HepG2 (cell line): ENCODE measurements at regions not wholly inside any gene's neighbourhood (a gene's known extent, or its start where the extent isn't known, plus 50 kb on each side); places are given as distances from the start of the nearest gene placed in this dataset.

Experiments used
- EZH2 ChIP-seq: conservative IDR thresholded peaks from 2 replicates; pipeline ENCODE4 v1.6.1; 2012; ENCODE audit warnings: mild to moderate bottlenecking, low read depth, low read length, moderate library complexity
- JUNB ChIP-seq: sonication (generic); formaldehyde crosslinking; IDR thresholded peaks from 2 replicates; pipeline ENCODE4 v1.8.0; 2022; ENCODE audit warnings: missing genetic modification reagents, mild to moderate bottlenecking, borderline replicate concordance
- KDM4B ChIP-seq: sonication (generic); formaldehyde crosslinking; IDR thresholded peaks from 2 replicates; pipeline ENCODE4 v1.4.0; 2020; ENCODE audit warnings: missing genetic modification reagents
- TF ChIP-seq, protein P1 (sequence below), 2 experiments: fragments of 450-650 bp in 1 of 2; sonication (generic) in 1 of 2; formaldehyde crosslinking; IDR thresholded peaks; 2 replicates each; pipeline versions ENCODE4 v1.5.0 to v1.8.0; 2020 to 2022; ENCODE audit warnings: mild to moderate bottlenecking in 1 of 2, missing genetic modification reagents in 1 of 2
- TF ChIP-seq, protein P2 (sequence below): sonication (generic); formaldehyde crosslinking; IDR thresholded peaks from 2 replicates; pipeline ENCODE4 v1.4.0; 2020; ENCODE audit warnings: mild to moderate bottlenecking, missing genetic modification reagents
- TF ChIP-seq, protein P3 (sequence below): sonication (generic); formaldehyde crosslinking; IDR thresholded peaks from 2 replicates; pipeline ENCODE4 v1.4.0; 2020; ENCODE audit warnings: mild to moderate bottlenecking, missing genetic modification reagents
- TF ChIP-seq, protein P4 (sequence below): sonication (generic); formaldehyde crosslinking; IDR thresholded peaks from 2 replicates; pipeline ENCODE4 v1.4.0; 2020; ENCODE audit warnings: missing genetic modification reagents

DNA sequence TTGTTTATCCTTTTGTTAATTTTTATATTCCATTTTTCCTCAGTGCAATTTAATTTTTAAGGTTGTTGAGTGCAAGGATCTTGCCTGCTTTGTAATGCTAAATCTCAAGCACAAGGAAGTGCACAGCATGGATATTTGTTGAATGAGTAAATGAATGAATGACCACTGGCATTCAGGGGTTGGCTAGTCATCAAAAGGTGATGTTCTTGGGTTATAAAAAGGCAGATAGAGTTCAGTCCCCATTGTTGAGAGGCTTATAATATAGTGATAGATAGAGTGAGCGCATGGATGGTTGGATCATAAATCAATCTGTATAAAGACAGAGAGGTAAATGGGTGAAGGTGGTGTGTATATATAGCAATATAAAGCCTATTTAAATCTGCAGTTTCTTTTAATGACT is 193.2 kb upstream of the KLF6 start (continued):
- TF ChIP-seq, protein P1, sequence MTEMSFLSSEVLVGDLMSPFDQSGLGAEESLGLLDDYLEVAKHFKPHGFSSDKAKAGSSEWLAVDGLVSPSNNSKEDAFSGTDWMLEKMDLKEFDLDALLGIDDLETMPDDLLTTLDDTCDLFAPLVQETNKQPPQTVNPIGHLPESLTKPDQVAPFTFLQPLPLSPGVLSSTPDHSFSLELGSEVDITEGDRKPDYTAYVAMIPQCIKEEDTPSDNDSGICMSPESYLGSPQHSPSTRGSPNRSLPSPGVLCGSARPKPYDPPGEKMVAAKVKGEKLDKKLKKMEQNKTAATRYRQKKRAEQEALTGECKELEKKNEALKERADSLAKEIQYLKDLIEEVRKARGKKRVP (CRISPR knock-in tag; IDR thresholded peaks at IDR 0.05) = no peak
- TF ChIP-seq, protein P2, sequence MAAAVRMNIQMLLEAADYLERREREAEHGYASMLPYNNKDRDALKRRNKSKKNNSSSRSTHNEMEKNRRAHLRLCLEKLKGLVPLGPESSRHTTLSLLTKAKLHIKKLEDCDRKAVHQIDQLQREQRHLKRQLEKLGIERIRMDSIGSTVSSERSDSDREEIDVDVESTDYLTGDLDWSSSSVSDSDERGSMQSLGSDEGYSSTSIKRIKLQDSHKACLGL (CRISPR knock-in tag) = no peak
- TF ChIP-seq, protein P3, sequence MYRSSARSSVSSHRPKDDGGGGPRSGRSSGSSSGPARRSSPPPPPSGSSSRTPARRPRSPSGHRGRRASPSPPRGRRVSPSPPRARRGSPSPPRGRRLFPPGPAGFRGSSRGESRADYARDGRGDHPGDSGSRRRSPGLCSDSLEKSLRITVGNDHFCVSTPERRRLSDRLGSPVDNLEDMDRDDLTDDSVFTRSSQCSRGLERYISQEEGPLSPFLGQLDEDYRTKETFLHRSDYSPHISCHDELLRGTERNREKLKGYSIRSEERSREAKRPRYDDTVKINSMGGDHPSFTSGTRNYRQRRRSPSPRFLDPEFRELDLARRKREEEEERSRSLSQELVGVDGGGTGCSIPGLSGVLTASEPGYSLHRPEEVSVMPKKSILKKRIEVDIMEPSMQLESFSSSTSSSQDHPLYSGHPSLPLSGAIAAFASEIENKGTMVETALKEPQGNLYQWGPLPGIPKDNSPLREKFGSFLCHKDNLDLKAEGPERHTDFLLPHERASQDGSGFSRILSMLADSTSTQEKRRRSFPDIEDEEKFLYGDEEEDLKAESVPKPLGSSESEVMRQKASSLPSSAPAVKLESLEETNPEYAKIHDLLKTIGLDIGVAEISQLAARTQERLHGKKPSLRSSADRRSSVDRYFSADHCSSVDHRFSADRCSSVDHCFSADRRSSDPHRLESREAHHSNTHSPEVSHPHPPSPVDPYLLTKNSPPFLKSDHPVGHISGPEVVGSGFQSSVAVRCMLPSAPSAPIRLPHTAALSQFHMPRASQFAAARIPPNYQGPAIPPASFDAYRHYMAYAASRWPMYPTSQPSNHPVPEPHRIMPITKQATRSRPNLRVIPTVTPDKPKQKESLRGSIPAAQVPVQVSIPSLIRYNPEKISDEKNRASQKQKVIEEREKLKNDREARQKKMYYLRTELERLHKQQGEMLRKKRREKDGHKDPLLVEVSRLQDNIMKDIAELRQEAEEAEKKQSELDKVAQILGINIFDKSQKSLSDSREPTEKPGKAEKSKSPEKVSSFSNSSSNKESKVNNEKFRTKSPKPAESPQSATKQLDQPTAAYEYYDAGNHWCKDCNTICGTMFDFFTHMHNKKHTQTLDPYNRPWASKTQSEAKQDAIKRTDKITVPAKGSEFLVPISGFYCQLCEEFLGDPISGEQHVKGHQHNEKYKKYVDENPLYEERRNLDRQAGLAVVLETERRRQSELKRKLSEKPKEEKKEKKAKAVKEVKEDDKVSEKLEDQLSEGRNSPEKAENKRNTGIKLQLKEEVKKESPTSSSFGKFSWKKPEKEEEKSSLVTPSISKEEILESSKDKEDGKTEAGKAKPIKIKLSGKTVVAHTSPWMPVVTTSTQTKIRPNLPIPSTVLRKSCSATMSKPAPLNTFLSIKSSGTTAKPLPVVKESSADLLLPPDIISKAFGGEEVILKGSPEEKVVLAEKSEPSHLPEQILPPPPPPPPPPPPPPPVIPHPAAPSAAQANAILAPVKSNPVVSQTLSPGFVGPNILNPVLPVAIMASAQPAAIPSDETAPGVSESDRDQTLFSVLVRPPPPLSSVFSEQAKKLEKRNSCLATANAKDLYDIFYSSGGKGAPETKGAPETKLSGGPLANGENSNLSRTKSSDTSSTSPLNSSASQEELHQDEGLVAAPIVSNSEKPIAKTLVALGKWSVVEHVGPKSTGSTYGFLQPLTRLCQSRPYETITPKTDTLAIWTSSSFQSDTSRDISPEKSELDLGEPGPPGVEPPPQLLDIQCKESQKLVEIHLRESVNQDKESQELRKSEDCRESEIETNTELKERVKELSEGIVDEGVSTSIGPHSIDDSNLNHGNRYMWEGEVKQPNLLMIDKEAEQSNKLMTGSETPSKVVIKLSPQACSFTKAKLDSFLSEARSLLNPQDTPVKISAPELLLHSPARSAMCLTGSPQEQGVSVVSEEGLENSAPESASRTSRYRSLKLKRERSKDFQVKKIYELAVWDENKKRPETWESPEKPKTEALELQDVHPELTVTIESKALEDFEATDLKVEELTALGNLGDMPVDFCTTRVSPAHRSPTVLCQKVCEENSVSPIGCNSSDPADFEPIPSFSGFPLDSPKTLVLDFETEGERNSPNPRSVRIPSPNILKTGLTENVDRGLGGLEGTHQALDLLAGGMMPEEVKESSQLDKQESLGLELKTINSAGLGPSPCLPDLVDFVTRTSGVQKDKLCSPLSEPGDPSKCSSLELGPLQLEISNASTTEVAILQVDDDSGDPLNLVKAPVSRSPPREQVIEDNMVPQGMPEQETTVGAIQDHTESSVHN = no peak
- TF ChIP-seq JUNB (CRISPR knock-in tag) (no peak), EZH2 (no peak), KDM4B (CRISPR knock-in tag) (no peak)
- TF ChIP-seq, protein P4, sequence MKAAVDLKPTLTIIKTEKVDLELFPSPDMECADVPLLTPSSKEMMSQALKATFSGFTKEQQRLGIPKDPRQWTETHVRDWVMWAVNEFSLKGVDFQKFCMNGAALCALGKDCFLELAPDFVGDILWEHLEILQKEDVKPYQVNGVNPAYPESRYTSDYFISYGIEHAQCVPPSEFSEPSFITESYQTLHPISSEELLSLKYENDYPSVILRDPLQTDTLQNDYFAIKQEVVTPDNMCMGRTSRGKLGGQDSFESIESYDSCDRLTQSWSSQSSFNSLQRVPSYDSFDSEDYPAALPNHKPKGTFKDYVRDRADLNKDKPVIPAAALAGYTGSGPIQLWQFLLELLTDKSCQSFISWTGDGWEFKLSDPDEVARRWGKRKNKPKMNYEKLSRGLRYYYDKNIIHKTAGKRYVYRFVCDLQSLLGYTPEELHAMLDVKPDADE (CRISPR knock-in tag) = no peak
